Upper lobe of right lung (tissue), 1 donor: ENCODE measurements at regions not wholly inside any gene's neighbourhood (a gene's known extent, or its start where the extent isn't known, plus 50 kb on each side); places are given as distances from the start of the nearest gene placed in this dataset.

Source experiments
- ATAC-seq: fragments of 200-7000 bp; cut with Tn5 transposase; one replicate; pipeline ENCODE4 v1.9.1; 2020; ENCODE audit warnings: mild to moderate bottlenecking, moderate library complexity
- DNase-seq: peaks from one replicate; pipeline ENCODE4 v3.0.0-alpha.2; 2020
- H3K27ac ChIP-seq: fragments of 200-600 bp; one replicate; pipeline ENCODE4 v1.8.0; 2022
- H3K27me3 ChIP-seq: fragments of 200-600 bp; one replicate; pipeline ENCODE4 v1.8.0; 2022; ENCODE audit warnings: mild to moderate bottlenecking
- H3K36me3 ChIP-seq: fragments of 200-600 bp; one replicate; pipeline ENCODE4 v1.8.0; 2022
- H3K4me1 ChIP-seq: fragments of 200-600 bp; one replicate; pipeline ENCODE4 v1.8.0; 2022
- H3K4me3 ChIP-seq: fragments of 200-600 bp; one replicate; pipeline ENCODE4 v1.8.0; 2022; ENCODE audit warnings: mild to moderate bottlenecking
- H3K9me3 ChIP-seq: fragments of 200-600 bp; one replicate; pipeline ENCODE4 v1.8.0; 2022
- CTCF ChIP-seq: fragments of 200-600 bp; IDR thresholded peaks from one replicate; pipeline ENCODE4 v1.8.0; 2022; ENCODE audit warnings: antibody characterized with exemption
- intact Hi-C: fragments of 100-400 bp; cut with DNase I; formaldehyde crosslinking; loops from one replicate; pipeline ENCODE4 v1.11.0; 2022
- donor health status: DM: no; HTN: yes; CAD: no; lungs with severe emphysema.

DNA sequence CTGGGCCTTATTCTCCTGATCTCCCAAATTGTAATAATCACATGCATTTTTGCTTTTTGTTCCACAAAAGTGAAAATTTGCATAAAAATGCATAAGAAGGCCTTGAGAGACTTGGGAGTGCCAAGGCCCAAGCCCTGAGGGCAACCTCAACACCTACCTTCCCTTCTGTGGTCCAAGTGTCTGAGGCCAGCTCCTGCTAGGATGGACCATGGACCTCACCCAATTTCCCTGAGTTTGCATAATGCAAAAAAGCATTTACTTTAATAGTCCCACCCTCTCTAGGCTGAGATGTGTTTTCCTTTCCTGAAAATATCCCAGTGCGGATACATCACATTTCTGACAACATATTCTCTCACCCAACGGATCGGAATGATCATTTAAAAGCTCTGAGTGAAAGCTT, 194.1 kb upstream of the TENM4 start:
- Histone ChIP-seq H3K27me3 (no peaks in the 10 kb centered on the region), H3K4me1 (no peaks in the 10 kb centered on the region), H3K27ac (no peak overlapping the region), H3K4me3 (no peak overlapping the region), H3K36me3 (no peaks in the 10 kb centered on the region), H3K9me3 (no peaks in the 10 kb centered on the region)
- no peak for ATAC-seq
- TF ChIP-seq CTCF = no peak
- intact Hi-C loops = no loop called here
- DNase-seq = no peak

DNA sequence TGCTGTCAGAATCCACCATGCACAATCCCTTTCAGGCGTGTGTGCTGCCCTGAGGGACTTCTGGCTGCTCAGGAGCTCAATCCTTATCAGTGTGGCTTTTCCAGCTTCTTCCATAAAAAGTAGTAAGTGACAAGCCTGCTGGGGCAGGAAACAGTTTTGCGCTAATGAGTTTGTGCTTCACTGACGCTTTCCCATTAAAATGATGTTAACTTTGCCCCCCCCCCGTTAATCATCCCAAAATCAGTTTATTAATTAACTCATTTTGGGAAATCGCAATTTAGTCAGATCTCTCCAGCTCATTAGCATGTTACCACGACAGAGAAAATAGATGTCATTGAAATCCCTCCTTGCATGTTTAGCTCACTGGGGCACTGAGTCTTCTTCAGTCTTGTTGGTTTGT, 186.5 kb upstream of the TENM4 start:
- Histone ChIP-seq H3K4me1 (no peaks in the 10 kb centered on the region), H3K36me3 (no peaks in the 10 kb centered on the region), H3K4me3 (no peak overlapping the region), H3K27ac (no peak overlapping the region), H3K27me3 (no peaks in the 10 kb centered on the region), H3K9me3 (no peaks in the 10 kb centered on the region)
- intact Hi-C loops = no loop called here
- ATAC-seq (no peak), DNase-seq (no peak)
- TF ChIP-seq CTCF = no peak

DNA sequence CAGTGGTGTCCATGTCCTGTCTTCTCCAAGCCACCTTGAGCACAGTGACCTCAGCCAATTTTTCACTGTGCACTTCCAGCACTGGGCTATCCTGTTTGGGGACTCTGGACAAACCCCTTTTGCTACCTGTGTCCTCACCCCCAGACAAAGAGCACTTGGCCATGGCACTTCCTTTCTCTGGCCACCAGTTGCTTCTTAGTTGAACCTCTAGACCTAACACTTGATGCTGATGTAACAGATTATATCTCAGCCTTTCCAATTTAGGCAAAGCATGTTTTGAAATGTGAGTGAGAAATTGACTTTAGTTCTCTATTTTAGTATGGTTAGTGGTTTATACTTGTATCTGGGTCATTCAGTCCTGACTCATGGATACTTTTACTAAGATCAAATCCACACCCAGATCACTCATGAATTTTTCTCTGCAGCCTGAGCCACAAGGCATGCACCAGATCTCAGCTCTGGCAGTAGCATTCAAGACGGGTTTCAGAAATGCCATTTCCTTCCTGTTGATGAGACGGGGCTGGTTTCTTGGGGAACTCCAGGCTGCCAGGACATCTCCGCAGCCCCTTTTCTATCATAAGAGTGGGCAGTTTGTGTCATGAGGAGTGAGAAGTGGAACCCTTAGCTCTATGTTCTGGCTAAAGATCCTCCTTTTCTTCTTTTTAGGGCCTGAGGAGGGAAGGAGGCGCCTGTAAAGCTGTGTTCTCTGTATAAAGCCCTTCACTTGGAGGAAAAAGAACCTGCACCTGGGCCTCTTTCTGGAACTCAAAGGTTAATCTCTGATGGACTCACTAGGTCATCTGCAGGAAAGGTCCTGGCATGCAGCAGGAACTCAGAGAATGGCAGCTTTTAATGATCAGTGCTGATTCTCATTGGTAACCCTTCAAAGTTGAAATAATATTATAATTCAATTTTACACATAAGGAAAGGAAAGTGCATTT, 185.6 kb upstream of the TENM4 start:
- Histone ChIP-seq H3K4me1 (no peaks in the 10 kb centered on the region), H3K27me3 (no peaks in the 10 kb centered on the region), H3K27ac (no peak overlapping the region), H3K9me3 (no peaks in the 10 kb centered on the region), H3K36me3 (no peaks in the 10 kb centered on the region), H3K4me3 (no peak overlapping the region)
- DNase-seq = no peak
- no peak for TF ChIP-seq CTCF
- peak; percentile 14 for ATAC-seq
- intact Hi-C loops = no loop called here

DNA sequence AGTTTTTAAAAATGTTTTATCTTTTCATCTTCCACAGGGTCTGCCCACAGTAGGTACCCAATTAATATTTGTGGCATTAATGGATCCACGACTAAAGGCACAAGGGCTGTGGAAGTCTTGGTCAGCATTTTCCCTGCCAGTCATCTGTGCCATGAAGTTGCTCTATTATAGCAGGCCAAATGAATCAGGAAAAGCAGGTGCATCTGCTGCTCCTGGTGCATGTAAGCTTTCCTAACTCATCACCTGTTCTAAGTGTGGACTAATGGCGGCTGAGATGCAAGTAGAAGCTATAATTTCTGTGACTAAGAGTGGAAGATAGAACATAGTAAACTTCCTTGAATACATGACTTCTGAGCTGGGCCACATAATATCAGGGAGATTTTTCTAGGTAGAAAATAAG, 182.5 kb upstream of the TENM4 start:
- Histone ChIP-seq H3K9me3 (no peaks in the 10 kb centered on the region), H3K4me3 (no peak overlapping the region), H3K4me1 (no peaks in the 10 kb centered on the region), H3K27me3 (no peaks in the 10 kb centered on the region), H3K36me3 (no peaks in the 10 kb centered on the region), H3K27ac (no peak overlapping the region)
- no peak for DNase-seq
- intact Hi-C loops = no loop called here
- no peak for ATAC-seq
- TF ChIP-seq CTCF = no peak

- no peaks in the 10 kb centered on the region for H3K36me3 ChIP-seq
- H3K4me3 ChIP-seq = no peak overlapping the region
- DNase-seq = no peak
- H3K27ac ChIP-seq = no peak overlapping the region
- ATAC-seq = no peak
- H3K27me3 ChIP-seq = no peaks in the 10 kb centered on the region
- TF ChIP-seq CTCF = no peak
- intact Hi-C loops = no loop called here
- no peaks in the 10 kb centered on the region for H3K9me3 ChIP-seq
- H3K4me1 ChIP-seq = no peaks in the 10 kb centered on the region
These were observed 176.7 kb upstream of the TENM4 start for GRCh38 chr11:79617561-79617960.
